SK-N-MC (cell line): ENCODE measurements at regions not wholly inside any gene's neighbourhood (a gene's known extent, or its start where the extent isn't known, plus 50 kb on each side); places are given as distances from the start of the nearest gene placed in this dataset.

Experiments used
- DNase-seq: peaks from one replicate; pipeline ENCODE4 v3.0.0-alpha.2; 2011; ENCODE audit warnings: low read depth, low spot score
- H3K27ac ChIP-seq: fragments of 200-600 bp; sonication (generic); 2 replicates; pipeline ENCODE4 v1.5.1; 2016; ENCODE audit warnings: mixed run types
- H3K36me3 ChIP-seq: fragments of 200-600 bp; sonication (generic); 2 replicates; pipeline ENCODE4 v1.6.1; 2017; ENCODE audit warnings: antibody characterized with exemption, low read length, mixed read lengths; ENCODE audit not compliant: insufficient read depth
- H3K4me3 ChIP-seq: fragments of 200-600 bp; sonication (generic); 2 replicates; pipeline ENCODE4 v1.5.1; 2016
- H3K9ac ChIP-seq: fragments of 200-600 bp; sonication (generic); 2 replicates; pipeline ENCODE4 v1.8.0; 2017; ENCODE audit warnings: mixed run types, mixed read lengths; ENCODE audit not compliant: insufficient read length
- H3K9me3 ChIP-seq: fragments of 200-600 bp; sonication (generic); 2 replicates; pipeline ENCODE4 v1.6.1; 2017; ENCODE audit warnings: low read depth, mild to moderate bottlenecking, antibody characterized with exemption, low read length, moderate library complexity, mixed read lengths
- EZH2 ChIP-seq: fragments of 200-600 bp; sonication (generic); IDR thresholded peaks from one replicate; pipeline ENCODE4 v1.6.1; 2017; ENCODE audit warnings: antibody characterized with exemption
- FOXP2 ChIP-seq: optimal IDR thresholded peaks from 2 replicates; pipeline ENCODE3; 2011; ENCODE audit warnings: mild to moderate bottlenecking, moderate library complexity; ENCODE audit not compliant: insufficient read depth; ENCODE audit errors: extremely low read length, control extremely low read depth
- POLR2AphosphoS5 ChIP-seq: IDR thresholded peaks from 2 replicates; pipeline ENCODE4 v1.6.1; 2012; ENCODE audit warnings: mild to moderate bottlenecking, low read depth, low read length, borderline replicate concordance

GRCh38 chr16:79302731-79303130, 297.8 kb downstream of the MAF start:
- Histone ChIP-seq H3K4me3 (no peak overlapping the region), H3K36me3 (no peaks in the 10 kb centered on the region), H3K9ac (no peak overlapping the region), H3K27ac (no peak overlapping the region), H3K9me3 (no peaks in the 10 kb centered on the region)
- no peak for DNase-seq
- TF ChIP-seq FOXP2, result no peak
- TF ChIP-seq EZH2, result no peak
- TF ChIP-seq POLR2AphosphoS5, result no peak

GRCh38 chr16:79301051-79301450, 299.5 kb downstream of the MAF start:
- Histone ChIP-seq H3K9ac (no peak overlapping the region), H3K27ac (no peak overlapping the region), H3K9me3 (no peaks in the 10 kb centered on the region), H3K36me3 (no peaks in the 10 kb centered on the region), H3K4me3 (no peak overlapping the region)
- TF ChIP-seq POLR2AphosphoS5 (no peak), EZH2 (no peak), FOXP2 (no peak)
- no peak for DNase-seq

GRCh38 chr16:79298894-79299799, 301.4 kb downstream of the MAF start:
- no peak for DNase-seq
- Histone ChIP-seq H3K9ac (no peak overlapping the region), H3K27ac (no peak overlapping the region)

DNA sequence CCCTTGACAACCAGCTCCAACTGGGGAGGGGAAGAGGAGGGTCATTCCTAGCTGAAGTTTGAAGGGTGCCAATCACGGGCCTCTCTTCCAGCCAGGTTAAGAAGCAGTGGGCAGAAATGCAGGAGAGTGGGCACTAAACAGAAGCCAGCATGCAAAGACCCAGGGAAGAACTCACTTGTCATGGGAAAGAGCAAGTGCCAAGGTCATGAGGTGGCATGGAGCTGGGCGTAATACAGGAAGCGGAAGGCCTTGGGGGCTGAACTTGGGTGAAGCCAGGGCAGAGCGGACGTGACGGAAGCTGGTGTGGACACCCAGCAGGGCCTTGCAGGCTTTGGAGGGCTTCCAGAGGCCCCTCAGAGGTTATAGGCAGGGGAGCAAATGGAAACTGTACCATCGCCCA, 302.1 kb downstream of the MAF start:
- Histone ChIP-seq H3K9ac (no peak overlapping the region), H3K36me3 (no peaks in the 10 kb centered on the region), H3K4me3 (no peak overlapping the region), H3K9me3 (no peaks in the 10 kb centered on the region), H3K27ac (no peak overlapping the region)
- TF ChIP-seq POLR2AphosphoS5, result no peak
- no peak for TF ChIP-seq FOXP2
- no peak for TF ChIP-seq EZH2
- DNase-seq, result no peak

More at GRCh38 chr16:79298894-79299799, 301.4 kb downstream of the MAF start:
- TF ChIP-seq FOXP2, result no peak
- TF ChIP-seq POLR2AphosphoS5, result no peak
- TF ChIP-seq EZH2, result no peak
- H3K4me3 ChIP-seq, result no peak overlapping the region
- H3K9me3 ChIP-seq, result no peaks in the 10 kb centered on the region
- no peaks in the 10 kb centered on the region for H3K36me3 ChIP-seq

DNA sequence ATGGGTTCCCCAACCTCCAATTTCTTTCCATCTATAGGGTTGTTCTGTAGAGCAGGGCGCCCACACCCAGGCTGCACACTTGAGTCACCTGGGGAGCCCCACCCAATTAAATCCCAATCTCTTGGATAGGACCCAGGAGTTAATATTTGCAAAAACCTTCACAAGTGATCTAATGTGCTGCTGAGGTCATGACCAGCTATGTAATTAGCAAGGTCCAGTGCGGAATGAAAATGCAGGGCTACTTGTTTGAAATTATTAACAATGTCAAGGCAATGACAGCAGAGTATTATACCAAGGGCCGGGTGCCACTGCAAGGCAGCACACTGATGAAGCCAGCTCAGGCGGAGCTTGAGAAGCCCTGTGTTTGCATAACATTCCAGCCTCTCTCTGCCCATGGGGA, 302.7 kb downstream of the MAF start:
- TF ChIP-seq POLR2AphosphoS5, result no peak
- no peak for TF ChIP-seq FOXP2
- no peak for TF ChIP-seq EZH2
- no peak for DNase-seq
- no peak overlapping the region for H3K4me3 ChIP-seq
- H3K36me3 ChIP-seq, result no peaks in the 10 kb centered on the region
- H3K9me3 ChIP-seq, result no peaks in the 10 kb centered on the region
- no peak overlapping the region for H3K27ac ChIP-seq
- H3K9ac ChIP-seq, result no peak overlapping the region

GRCh38 chr16:79297296-79297695, 303.2 kb downstream of the MAF start:
- Histone ChIP-seq H3K9ac (no peak overlapping the region), H3K4me3 (no peak overlapping the region), H3K36me3 (no peaks in the 10 kb centered on the region), H3K27ac (no peak overlapping the region), H3K9me3 (no peaks in the 10 kb centered on the region)
- TF ChIP-seq POLR2AphosphoS5 (no peak), FOXP2 (no peak), EZH2 (no peak)
- DNase-seq, result no peak

GRCh38 chr16:79296491-79296890, 304.0 kb downstream of the MAF start:
- no peak for DNase-seq
- Histone ChIP-seq H3K9me3 (no peaks in the 10 kb centered on the region), H3K9ac (no peak overlapping the region), H3K4me3 (no peak overlapping the region), H3K36me3 (no peaks in the 10 kb centered on the region), H3K27ac (no peak overlapping the region)
- TF ChIP-seq POLR2AphosphoS5 (no peak), FOXP2 (no peak), EZH2 (no peak)

DNA sequence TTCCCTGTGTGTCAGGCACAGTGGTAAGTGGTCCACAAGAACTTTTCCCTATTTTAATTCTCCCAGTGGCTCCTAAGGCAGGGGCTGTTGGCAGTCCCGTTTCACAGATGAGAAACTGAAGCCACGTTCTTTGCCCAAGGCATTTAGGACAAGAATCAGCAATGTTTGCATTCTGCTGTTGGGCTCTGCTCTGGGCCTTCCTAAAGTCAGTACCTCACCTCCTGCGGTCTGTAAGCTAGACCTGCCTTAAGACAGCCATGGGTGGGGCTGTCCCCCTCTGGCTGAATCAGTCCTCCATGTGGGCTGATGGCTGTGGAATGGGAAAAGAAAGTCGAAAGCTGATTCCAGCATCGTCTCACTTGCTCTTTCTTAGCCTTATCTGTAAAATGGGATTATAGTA, 304.8 kb downstream of the MAF start:
- Histone ChIP-seq H3K4me3 (no peak overlapping the region), H3K36me3 (no peaks in the 10 kb centered on the region), H3K9ac (no peak overlapping the region), H3K9me3 (no peaks in the 10 kb centered on the region), H3K27ac (no peak overlapping the region)
- no peak for DNase-seq
- TF ChIP-seq FOXP2 (no peak), EZH2 (no peak), POLR2AphosphoS5 (no peak)

GRCh38 chr16:79295162-79295561, 305.4 kb downstream of the MAF start:
- Histone ChIP-seq H3K4me3 (no peak overlapping the region), H3K9me3 (no peaks in the 10 kb centered on the region), H3K27ac (no peak overlapping the region), H3K9ac (no peak overlapping the region), H3K36me3 (no peaks in the 10 kb centered on the region)
- no peak for DNase-seq
- TF ChIP-seq FOXP2, result no peak
- no peak for TF ChIP-seq EZH2
- no peak for TF ChIP-seq POLR2AphosphoS5
